Esophagus muscularis mucosa (tissue), 3 donors: ENCODE measurements at regions not wholly inside any gene's neighbourhood (a gene's known extent, or its start where the extent isn't known, plus 50 kb on each side); places are given as distances from the start of the nearest gene placed in this dataset.

ENCODE experiments used
- POLR2A ChIP-seq: fragments of 450-650 bp; IDR thresholded peaks from one replicate; pipeline ENCODE4 v1.6.1; 2017; ENCODE audit warnings: antibody characterized with exemption, moderate library complexity, mild to moderate bottlenecking, low read depth
- TF ChIP-seq, protein P1 (sequence below), 3 experiments: fragments of 200-600 bp in 2 of 3; fragments of 450-650 bp in 1 of 3; sonication (generic) in 2 of 3; IDR thresholded peaks; one replicate each; pipeline ENCODE4 v1.5.1; 2017 to 2019; ENCODE audit warnings: antibody characterized with exemption in 3 of 3, mild to moderate bottlenecking in 2 of 3, moderate library complexity in 1 of 3

DNA sequence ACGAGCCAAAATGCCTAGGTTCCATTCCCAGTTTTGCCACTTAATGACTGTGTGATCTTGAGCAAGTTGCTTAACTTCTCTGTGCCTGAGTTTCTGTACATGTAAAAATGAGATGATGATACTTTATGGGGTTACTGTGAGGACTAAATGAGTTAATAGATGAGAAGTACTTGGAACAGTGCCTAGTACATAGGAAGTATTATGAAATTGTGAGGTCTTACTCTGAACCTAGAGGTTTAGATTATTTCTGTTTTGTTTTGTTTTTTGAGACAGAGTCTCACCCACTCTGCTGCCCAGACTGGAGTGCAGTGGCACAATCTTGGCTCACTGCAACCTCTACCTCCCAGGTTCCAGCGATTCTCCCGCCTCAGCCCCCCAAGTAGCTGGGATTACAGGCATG lies 227.0 kb upstream of the POU2AF2 start:
- TF ChIP-seq, protein P1, sequence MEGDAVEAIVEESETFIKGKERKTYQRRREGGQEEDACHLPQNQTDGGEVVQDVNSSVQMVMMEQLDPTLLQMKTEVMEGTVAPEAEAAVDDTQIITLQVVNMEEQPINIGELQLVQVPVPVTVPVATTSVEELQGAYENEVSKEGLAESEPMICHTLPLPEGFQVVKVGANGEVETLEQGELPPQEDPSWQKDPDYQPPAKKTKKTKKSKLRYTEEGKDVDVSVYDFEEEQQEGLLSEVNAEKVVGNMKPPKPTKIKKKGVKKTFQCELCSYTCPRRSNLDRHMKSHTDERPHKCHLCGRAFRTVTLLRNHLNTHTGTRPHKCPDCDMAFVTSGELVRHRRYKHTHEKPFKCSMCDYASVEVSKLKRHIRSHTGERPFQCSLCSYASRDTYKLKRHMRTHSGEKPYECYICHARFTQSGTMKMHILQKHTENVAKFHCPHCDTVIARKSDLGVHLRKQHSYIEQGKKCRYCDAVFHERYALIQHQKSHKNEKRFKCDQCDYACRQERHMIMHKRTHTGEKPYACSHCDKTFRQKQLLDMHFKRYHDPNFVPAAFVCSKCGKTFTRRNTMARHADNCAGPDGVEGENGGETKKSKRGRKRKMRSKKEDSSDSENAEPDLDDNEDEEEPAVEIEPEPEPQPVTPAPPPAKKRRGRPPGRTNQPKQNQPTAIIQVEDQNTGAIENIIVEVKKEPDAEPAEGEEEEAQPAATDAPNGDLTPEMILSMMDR (IDR thresholded peaks at IDR 0.05), result no peak
- no peak for TF ChIP-seq POLR2A
